ENCODE measurements at regions not wholly inside any gene's neighbourhood (a gene's known extent, or its start where the extent isn't known, plus 50 kb on each side); places are given as distances from the start of the nearest gene placed in this dataset.

- POLR2A ChIA-PET: no interaction called here
- no peaks in the 10 kb centered on the region for H3K27me3 ChIP-seq (ENCODE audit: control insufficient read depth in 1 of 2, insufficient read depth in 2 of 2, low read length in 2 of 2)
- no peaks in the 10 kb centered on the region for H3K4me1 ChIP-seq (ENCODE audit: insufficient read depth, low read length)
- Mint-ChIP-seq H3K9me3 (no peaks in the 10 kb centered on the region), H3K27me3 (no peaks in the 10 kb centered on the region), H3K36me3 (ENCODE audit: low read depth) (no peaks in the 10 kb centered on the region), H3K4me1 (ENCODE audit: low read depth) (no peaks in the 10 kb centered on the region), H3K27ac (no peak overlapping the region), H3K4me3 (no peak overlapping the region)
- H3K9me3 ChIP-seq (ENCODE audit: control insufficient read depth in 1 of 2, insufficient read depth in 1 of 2, low read length in 2 of 2): no peaks in the 10 kb centered on the region
- no peak for TF ChIP-seq CTCF (IDR thresholded peaks at IDR 0.05)
- ATAC-seq (ENCODE audit: poor library complexity) (no peak), DNase-seq (no peak)
- no peak overlapping the region for H3K4me3 ChIP-seq (ENCODE audit: low read length)
- CTCF ChIA-PET: no interaction called here
- no peak overlapping the region for H3K27ac ChIP-seq (ENCODE audit: low read depth in 1 of 2, low read length in 2 of 2)
- intact Hi-C loops (cut with DNase I, micrococcal nuclease): no loop called here
- H3K36me3 ChIP-seq (ENCODE audit: insufficient read depth, low read length): no peaks in the 10 kb centered on the region
Measured at GRCh38 chr12:60172266-60173211, 576.7 kb downstream of the SLC16A7 start.

- Mint-ChIP-seq H3K27ac (no peak overlapping the region), H3K9me3 (no peaks in the 10 kb centered on the region), H3K27me3 (no peaks in the 10 kb centered on the region), H3K36me3 (ENCODE audit: low read depth) (no peaks in the 10 kb centered on the region), H3K4me3 (no peak overlapping the region), H3K4me1 (ENCODE audit: low read depth) (no peaks in the 10 kb centered on the region)
- TF ChIP-seq CTCF (IDR thresholded peaks at IDR 0.05): no peak
- Histone ChIP-seq H3K4me1 (ENCODE audit: insufficient read depth, low read length) (no peaks in the 10 kb centered on the region), H3K27ac (ENCODE audit: low read depth in 1 of 2, low read length in 2 of 2) (no peak overlapping the region), H3K36me3 (ENCODE audit: insufficient read depth, low read length) (no peaks in the 10 kb centered on the region), H3K4me3 (ENCODE audit: low read length) (no peak overlapping the region), H3K9me3 (ENCODE audit: control insufficient read depth in 1 of 2, insufficient read depth in 1 of 2, low read length in 2 of 2) (no peaks in the 10 kb centered on the region), H3K27me3 (ENCODE audit: control insufficient read depth in 1 of 2, insufficient read depth in 2 of 2, low read length in 2 of 2) (no peaks in the 10 kb centered on the region)
- ChIA-PET POLR2A (no interaction called here), CTCF (no interaction called here)
- no peak for ATAC-seq (ENCODE audit: poor library complexity)
- intact Hi-C loops (cut with DNase I, micrococcal nuclease): no loop called here
- no peak for DNase-seq
Measured at GRCh38 chr12:60173224-60174170, 577.7 kb downstream of the SLC16A7 start.

- Mint-ChIP-seq H3K27me3 (no peaks in the 10 kb centered on the region), H3K4me1 (ENCODE audit: low read depth) (no peaks in the 10 kb centered on the region), H3K4me3 (no peak overlapping the region), H3K36me3 (ENCODE audit: low read depth) (no peaks in the 10 kb centered on the region), H3K27ac (no peak overlapping the region), H3K9me3 (no peaks in the 10 kb centered on the region)
- Histone ChIP-seq H3K27me3 (ENCODE audit: control insufficient read depth in 1 of 2, insufficient read depth in 2 of 2, low read length in 2 of 2) (no peaks in the 10 kb centered on the region), H3K4me3 (ENCODE audit: low read length) (no peak overlapping the region), H3K36me3 (ENCODE audit: insufficient read depth, low read length) (no peaks in the 10 kb centered on the region), H3K9me3 (ENCODE audit: control insufficient read depth in 1 of 2, insufficient read depth in 1 of 2, low read length in 2 of 2) (no peaks in the 10 kb centered on the region), H3K4me1 (ENCODE audit: insufficient read depth, low read length) (no peaks in the 10 kb centered on the region), H3K27ac (ENCODE audit: low read depth in 1 of 2, low read length in 2 of 2) (no peak overlapping the region)
- ChIA-PET POLR2A (no interaction called here), CTCF (no interaction called here)
- TF ChIP-seq CTCF (IDR thresholded peaks at IDR 0.05): no peak
- DNase-seq (no peak), ATAC-seq (ENCODE audit: poor library complexity) (no peak)
- intact Hi-C loops (cut with DNase I, micrococcal nuclease): no loop called here
Measured at GRCh38 chr12:60174476-60174875, 578.6 kb downstream of the SLC16A7 start.
